ENCODE measurements at regions not wholly inside any gene's neighbourhood (a gene's known extent, or its start where the extent isn't known, plus 50 kb on each side); places are given as distances from the start of the nearest gene placed in this dataset.

- DNase-seq, result no peak
- no peaks in the 10 kb centered on the region for H3K27me3 Mint-ChIP-seq
- H3K4me3 Mint-ChIP-seq, result no peak overlapping the region
- no peak overlapping the region for H3K27ac Mint-ChIP-seq
- CTCF ChIA-PET, result no interaction called here
- ATAC-seq, result no peak
- H3K36me3 Mint-ChIP-seq (ENCODE audit: low read depth), result no peaks in the 10 kb centered on the region
- TF ChIP-seq, protein P1, sequence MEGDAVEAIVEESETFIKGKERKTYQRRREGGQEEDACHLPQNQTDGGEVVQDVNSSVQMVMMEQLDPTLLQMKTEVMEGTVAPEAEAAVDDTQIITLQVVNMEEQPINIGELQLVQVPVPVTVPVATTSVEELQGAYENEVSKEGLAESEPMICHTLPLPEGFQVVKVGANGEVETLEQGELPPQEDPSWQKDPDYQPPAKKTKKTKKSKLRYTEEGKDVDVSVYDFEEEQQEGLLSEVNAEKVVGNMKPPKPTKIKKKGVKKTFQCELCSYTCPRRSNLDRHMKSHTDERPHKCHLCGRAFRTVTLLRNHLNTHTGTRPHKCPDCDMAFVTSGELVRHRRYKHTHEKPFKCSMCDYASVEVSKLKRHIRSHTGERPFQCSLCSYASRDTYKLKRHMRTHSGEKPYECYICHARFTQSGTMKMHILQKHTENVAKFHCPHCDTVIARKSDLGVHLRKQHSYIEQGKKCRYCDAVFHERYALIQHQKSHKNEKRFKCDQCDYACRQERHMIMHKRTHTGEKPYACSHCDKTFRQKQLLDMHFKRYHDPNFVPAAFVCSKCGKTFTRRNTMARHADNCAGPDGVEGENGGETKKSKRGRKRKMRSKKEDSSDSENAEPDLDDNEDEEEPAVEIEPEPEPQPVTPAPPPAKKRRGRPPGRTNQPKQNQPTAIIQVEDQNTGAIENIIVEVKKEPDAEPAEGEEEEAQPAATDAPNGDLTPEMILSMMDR (IDR thresholded peaks at IDR 0.05), result no peak
- H3K4me1 Mint-ChIP-seq (ENCODE audit: low read depth), result no peaks in the 10 kb centered on the region
- POLR2A ChIA-PET, result no interaction called here
- H3K9me3 Mint-ChIP-seq, result peaks cover 5% of the 10 kb centered on the region
- intact Hi-C loops (cut with micrococcal nuclease), result no loop called here
These were observed 1204.3 kb downstream of the UQCRFS1 start for GRCh38 chr19:28008695-28009094.

GRCh38 chr19:28003543-28003942 is 1209.4 kb downstream of the UQCRFS1 start:
- intact Hi-C loops (cut with micrococcal nuclease), result no loop called here
- Mint-ChIP-seq H3K27ac (no peak overlapping the region), H3K4me3 (no peak overlapping the region), H3K9me3 (peaks cover 2% of the 10 kb centered on the region), H3K36me3 (ENCODE audit: low read depth) (no peaks in the 10 kb centered on the region), H3K4me1 (ENCODE audit: low read depth) (no peaks in the 10 kb centered on the region), H3K27me3 (no peaks in the 10 kb centered on the region)
- TF ChIP-seq, protein P1 (IDR thresholded peaks at IDR 0.05), result no peak
- ChIA-PET CTCF (no interaction called here), POLR2A (no interaction called here)
- DNase-seq, result no peak
- no peak for ATAC-seq

DNA sequence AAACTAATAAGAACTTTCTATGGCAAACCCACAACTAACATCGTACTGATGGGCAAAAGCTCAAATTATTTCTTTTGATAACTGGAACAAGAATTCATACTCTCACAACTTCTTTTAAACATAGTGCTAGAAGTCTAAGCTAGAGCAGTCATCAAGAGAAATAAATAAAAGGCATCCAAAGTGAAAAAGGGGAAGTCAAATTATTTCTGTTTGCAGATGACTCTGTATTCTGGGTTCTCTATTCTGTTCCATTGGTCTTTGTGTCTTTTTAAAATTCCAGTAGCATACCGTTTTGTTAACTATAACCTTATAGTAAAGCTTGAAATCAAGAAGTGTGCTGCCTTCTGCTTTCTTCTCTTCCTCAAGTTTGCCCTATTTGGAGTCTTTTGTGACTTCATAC is 1215.9 kb downstream of the UQCRFS1 start:
- no peak overlapping the region for H3K4me3 Mint-ChIP-seq
- no peaks in the 10 kb centered on the region for H3K36me3 Mint-ChIP-seq (ENCODE audit: low read depth)
- ATAC-seq (no peak), DNase-seq (no peak)
- CTCF ChIA-PET, result no interaction called here
- TF ChIP-seq, protein P1 (IDR thresholded peaks at IDR 0.05), result no peak
- H3K9me3 Mint-ChIP-seq, result peaks cover 1% of the 10 kb centered on the region
- intact Hi-C loops (cut with micrococcal nuclease), result no loop called here
- no peak overlapping the region for H3K27ac Mint-ChIP-seq
- no peaks in the 10 kb centered on the region for H3K4me1 Mint-ChIP-seq (ENCODE audit: low read depth)
- H3K27me3 Mint-ChIP-seq, result no peaks in the 10 kb centered on the region
- POLR2A ChIA-PET, result no interaction called here

- Mint-ChIP-seq H3K27ac (no peak overlapping the region), H3K36me3 (ENCODE audit: low read depth) (no peaks in the 10 kb centered on the region), H3K9me3 (peaks cover 1% of the 10 kb centered on the region), H3K4me1 (ENCODE audit: low read depth) (no peaks in the 10 kb centered on the region), H3K27me3 (peaks cover 2% of the 10 kb centered on the region), H3K4me3 (no peak overlapping the region)
- DNase-seq (no peak), ATAC-seq (no peak)
- ChIA-PET CTCF (no interaction called here), POLR2A (no interaction called here)
- TF ChIP-seq, protein P1 (IDR thresholded peaks at IDR 0.05), result no peak
- intact Hi-C loops (cut with micrococcal nuclease), result no loop called here
These were observed 1219.1 kb downstream of the UQCRFS1 start for GRCh38 chr19:27993619-27994570.

DNA sequence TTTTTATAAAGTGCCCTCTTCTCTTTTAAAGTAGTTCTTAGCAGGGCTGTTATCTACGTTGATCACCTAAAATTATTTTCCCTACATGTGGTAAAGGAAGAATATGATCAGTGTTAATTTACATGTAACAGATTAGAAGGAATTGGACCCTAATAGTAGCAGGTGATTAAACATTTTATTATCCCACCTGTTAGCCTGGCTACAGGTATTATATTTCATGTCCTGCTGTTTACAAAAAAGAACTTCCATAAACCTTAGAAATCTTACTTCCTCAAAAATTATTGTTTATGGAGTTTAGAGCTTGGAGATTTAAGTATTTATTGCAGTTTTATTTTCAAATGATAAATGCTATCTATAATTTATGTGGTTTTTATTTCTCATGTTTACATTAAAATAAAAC is 1226.7 kb downstream of the UQCRFS1 start:
- CTCF ChIA-PET, result no interaction called here
- no peaks in the 10 kb centered on the region for H3K4me1 Mint-ChIP-seq (ENCODE audit: low read depth)

More for the DNA sequence above, 1226.7 kb downstream of the UQCRFS1 start:
- intact Hi-C loops (cut with micrococcal nuclease), result no loop called here
- Mint-ChIP-seq H3K27ac (no peak overlapping the region), H3K36me3 (ENCODE audit: low read depth) (no peaks in the 10 kb centered on the region), H3K4me3 (no peak overlapping the region), H3K9me3 (no peaks in the 10 kb centered on the region), H3K27me3 (peaks cover 2% of the 10 kb centered on the region)
- TF ChIP-seq, protein P1 (IDR thresholded peaks at IDR 0.05), result no peak
- DNase-seq (no peak), ATAC-seq (no peak)
- POLR2A ChIA-PET, result no interaction called here

Data from activated CD8-positive, alpha-beta T cell treated with anti-CD3 and anti-CD28 coated beads for 36 hours (primary cell).